Suprapubic skin (tissue), 3 donors: ENCODE measurements at regions not wholly inside any gene's neighbourhood (a gene's known extent, or its start where the extent isn't known, plus 50 kb on each side); places are given as distances from the start of the nearest gene placed in this dataset.

Experiments used
- CTCF ChIP-seq, 2 donors: fragments of 200-600 bp in 1 of 2; fragments of 450-650 bp in 1 of 2; sonication (generic) in 1 of 2; IDR thresholded peaks; one replicate each; pipeline ENCODE4 v1.5.1; 2016 to 2019; ENCODE audit warnings: antibody characterized with exemption in 2 of 2, mild to moderate bottlenecking in 1 of 2, moderate library complexity in 1 of 2
- POLR2A ChIP-seq, 2 donors: fragments of 450-650 bp; IDR thresholded peaks; one replicate each; pipeline ENCODE4 v1.6.1; 2017; ENCODE audit warnings: antibody characterized with exemption in 2 of 2, mild to moderate bottlenecking in 2 of 2, moderate library complexity in 2 of 2

GRCh38 chr12:92002195-92002649 lies 143.4 kb downstream of the BTG1 start:
- TF ChIP-seq CTCF (IDR thresholded peaks at IDR 0.05) (no peak), POLR2A (IDR thresholded peaks at IDR 0.05) (no peak)
